HCT116 (cell line): ENCODE measurements at regions not wholly inside any gene's neighbourhood (a gene's known extent, or its start where the extent isn't known, plus 50 kb on each side); places are given as distances from the start of the nearest gene placed in this dataset.

Experiments
- CEBPB ChIP-seq: IDR thresholded peaks from 2 replicates; pipeline ENCODE4 v1.6.1; 2012; ENCODE audit warnings: low read depth
- ELF1 ChIP-seq: IDR thresholded peaks from 2 replicates; pipeline ENCODE4 v1.6.1; 2012; ENCODE audit warnings: low read depth, borderline replicate concordance
- EZH2 ChIP-seq: fragments of 200-600 bp; sonication (generic); IDR thresholded peaks from 2 replicates; pipeline ENCODE4 v1.6.1; 2017; ENCODE audit warnings: antibody characterized with exemption, mixed run types
- EZH2phosphoT487 ChIP-seq: fragments of 200-600 bp; IDR thresholded peaks from 2 replicates; pipeline ENCODE4 v1.6.1; 2018; ENCODE audit warnings: antibody characterized with exemption, borderline replicate concordance
- JUND ChIP-seq: IDR thresholded peaks from 2 replicates; pipeline ENCODE4 v1.6.1; 2012
- POLR2A ChIP-seq: IDR thresholded peaks from 2 replicates; pipeline ENCODE4 v1.7.0; 2011; ENCODE audit warnings: borderline replicate concordance; ENCODE audit not compliant: insufficient read depth, insufficient read length; ENCODE audit errors: extremely low read depth
- POLR2AphosphoS5 ChIP-seq: IDR thresholded peaks from 2 replicates; pipeline ENCODE4 v1.6.1; 2011; ENCODE audit warnings: mild to moderate bottlenecking, low read depth, low read length, moderate library complexity
- YY1 ChIP-seq: IDR thresholded peaks from 2 replicates; pipeline ENCODE4 v1.6.1; 2011; ENCODE audit warnings: low read length, low read depth, moderate library complexity, mild to moderate bottlenecking; ENCODE audit not compliant: insufficient replicate concordance; ENCODE audit errors: extremely low read depth
- ZNF274 ChIP-seq: fragments of 200-500 bp; sonication (Bioruptor generic); IDR thresholded peaks from 2 replicates; pipeline ENCODE4 v1.6.1; 2014; ENCODE audit warnings: mild to moderate bottlenecking, low read depth, low read length, inconsistent platforms
- TF ChIP-seq, protein P1 (sequence below), 3 experiments: fragments of 200-600 bp in 1 of 3; sonication (generic) in 1 of 3; IDR thresholded peaks in 2 of 3; conservative IDR thresholded peaks in 1 of 3; 2 replicates each; pipeline ENCODE4 v1.5.1; 2012 to 2017; ENCODE audit warnings: low read depth in 2 of 3, low read length in 2 of 3, antibody characterized with exemption in 1 of 3, borderline replicate concordance in 1 of 3, control low read depth in 1 of 3, mild to moderate bottlenecking in 1 of 3, mixed read lengths in 1 of 3, mixed run types in 1 of 3, moderate library complexity in 1 of 3; ENCODE audit not compliant: insufficient read depth in 1 of 3
- TF ChIP-seq, protein P2 (sequence below): IDR thresholded peaks from 2 replicates; pipeline ENCODE4 v1.6.1; 2012
- TF ChIP-seq, protein P3 (sequence below): IDR thresholded peaks from 2 replicates; pipeline ENCODE4 v1.6.1; 2011; ENCODE audit warnings: mild to moderate bottlenecking, low read length, moderate library complexity; ENCODE audit not compliant: insufficient replicate concordance; ENCODE audit errors: extremely low read depth

DNA sequence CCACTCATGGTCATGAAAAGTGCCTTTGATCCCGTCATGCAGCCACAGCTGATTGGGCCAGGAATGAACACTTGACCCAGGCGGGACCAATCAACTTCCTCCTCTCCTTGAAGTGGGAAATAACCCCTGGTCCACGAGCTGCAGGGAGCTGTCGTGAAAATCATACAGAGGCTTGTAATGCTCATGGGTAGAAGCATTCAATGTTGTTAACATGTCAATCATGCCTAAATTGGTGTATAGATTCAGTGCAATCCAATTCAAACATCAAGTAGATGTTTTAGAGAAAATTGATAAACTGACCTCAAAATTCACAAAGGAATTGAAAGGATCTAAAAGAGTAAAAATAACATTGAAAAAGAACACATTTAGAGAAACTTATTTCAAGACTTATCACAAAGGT is 1019.0 kb upstream of the TMEM132C start:
- no peak for TF ChIP-seq POLR2A
- no peak for TF ChIP-seq CEBPB
- TF ChIP-seq, protein P1, sequence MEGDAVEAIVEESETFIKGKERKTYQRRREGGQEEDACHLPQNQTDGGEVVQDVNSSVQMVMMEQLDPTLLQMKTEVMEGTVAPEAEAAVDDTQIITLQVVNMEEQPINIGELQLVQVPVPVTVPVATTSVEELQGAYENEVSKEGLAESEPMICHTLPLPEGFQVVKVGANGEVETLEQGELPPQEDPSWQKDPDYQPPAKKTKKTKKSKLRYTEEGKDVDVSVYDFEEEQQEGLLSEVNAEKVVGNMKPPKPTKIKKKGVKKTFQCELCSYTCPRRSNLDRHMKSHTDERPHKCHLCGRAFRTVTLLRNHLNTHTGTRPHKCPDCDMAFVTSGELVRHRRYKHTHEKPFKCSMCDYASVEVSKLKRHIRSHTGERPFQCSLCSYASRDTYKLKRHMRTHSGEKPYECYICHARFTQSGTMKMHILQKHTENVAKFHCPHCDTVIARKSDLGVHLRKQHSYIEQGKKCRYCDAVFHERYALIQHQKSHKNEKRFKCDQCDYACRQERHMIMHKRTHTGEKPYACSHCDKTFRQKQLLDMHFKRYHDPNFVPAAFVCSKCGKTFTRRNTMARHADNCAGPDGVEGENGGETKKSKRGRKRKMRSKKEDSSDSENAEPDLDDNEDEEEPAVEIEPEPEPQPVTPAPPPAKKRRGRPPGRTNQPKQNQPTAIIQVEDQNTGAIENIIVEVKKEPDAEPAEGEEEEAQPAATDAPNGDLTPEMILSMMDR (IDR thresholded peaks at IDR 0.05 in 2 of 3, conservative IDR thresholded peaks at IDR 0.05 in 1 of 3; ENCODE audit: borderline replicate concordance in 1 of 3, insufficient read depth in 1 of 3, low read depth in 2 of 3, low read length in 2 of 3): no peak
- TF ChIP-seq EZH2: no peak
- no peak for TF ChIP-seq YY1
- TF ChIP-seq ELF1: no peak
- TF ChIP-seq EZH2phosphoT487: no peak
- TF ChIP-seq ZNF274: no peak
- TF ChIP-seq, protein P2, sequence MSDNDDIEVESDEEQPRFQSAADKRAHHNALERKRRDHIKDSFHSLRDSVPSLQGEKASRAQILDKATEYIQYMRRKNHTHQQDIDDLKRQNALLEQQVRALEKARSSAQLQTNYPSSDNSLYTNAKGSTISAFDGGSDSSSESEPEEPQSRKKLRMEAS: no peak
- TF ChIP-seq, protein P3, sequence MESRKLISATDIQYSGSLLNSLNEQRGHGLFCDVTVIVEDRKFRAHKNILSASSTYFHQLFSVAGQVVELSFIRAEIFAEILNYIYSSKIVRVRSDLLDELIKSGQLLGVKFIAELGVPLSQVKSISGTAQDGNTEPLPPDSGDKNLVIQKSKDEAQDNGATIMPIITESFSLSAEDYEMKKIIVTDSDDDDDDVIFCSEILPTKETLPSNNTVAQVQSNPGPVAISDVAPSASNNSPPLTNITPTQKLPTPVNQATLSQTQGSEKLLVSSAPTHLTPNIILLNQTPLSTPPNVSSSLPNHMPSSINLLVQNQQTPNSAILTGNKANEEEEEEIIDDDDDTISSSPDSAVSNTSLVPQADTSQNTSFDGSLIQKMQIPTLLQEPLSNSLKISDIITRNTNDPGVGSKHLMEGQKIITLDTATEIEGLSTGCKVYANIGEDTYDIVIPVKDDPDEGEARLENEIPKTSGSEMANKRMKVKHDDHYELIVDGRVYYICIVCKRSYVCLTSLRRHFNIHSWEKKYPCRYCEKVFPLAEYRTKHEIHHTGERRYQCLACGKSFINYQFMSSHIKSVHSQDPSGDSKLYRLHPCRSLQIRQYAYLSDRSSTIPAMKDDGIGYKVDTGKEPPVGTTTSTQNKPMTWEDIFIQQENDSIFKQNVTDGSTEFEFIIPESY: no peak
- no peak for TF ChIP-seq JUND
- TF ChIP-seq POLR2AphosphoS5: no peak
